Transverse colon (tissue), 3 donors: ENCODE measurements at regions not wholly inside any gene's neighbourhood (a gene's known extent, or its start where the extent isn't known, plus 50 kb on each side); places are given as distances from the start of the nearest gene placed in this dataset.

ENCODE experiments used
- EP300 ChIP-seq: sonication (generic); formaldehyde crosslinking; IDR thresholded peaks from one replicate; pipeline ENCODE4 v1.6.1; 2017; ENCODE audit warnings: antibody characterized with exemption, low read depth
- POLR2A ChIP-seq: fragments of 450-650 bp; IDR thresholded peaks from one replicate; pipeline ENCODE4 v1.6.1; 2016; ENCODE audit warnings: antibody characterized with exemption, mild to moderate bottlenecking, moderate library complexity
- TF ChIP-seq, protein P1 (sequence below), 5 experiments: fragments of 200-600 bp in 3 of 5; fragments of 450-650 bp in 2 of 5; sonication (generic) in 3 of 5; IDR thresholded peaks; 1 replicate in 2 of 5; 2 replicates in 3 of 5; pipeline ENCODE4 v1.5.1; 2016 to 2017; ENCODE audit warnings: antibody characterized with exemption in 5 of 5, inconsistent platforms in 3 of 5, mild to moderate bottlenecking in 2 of 5, moderate library complexity in 1 of 5

DNA sequence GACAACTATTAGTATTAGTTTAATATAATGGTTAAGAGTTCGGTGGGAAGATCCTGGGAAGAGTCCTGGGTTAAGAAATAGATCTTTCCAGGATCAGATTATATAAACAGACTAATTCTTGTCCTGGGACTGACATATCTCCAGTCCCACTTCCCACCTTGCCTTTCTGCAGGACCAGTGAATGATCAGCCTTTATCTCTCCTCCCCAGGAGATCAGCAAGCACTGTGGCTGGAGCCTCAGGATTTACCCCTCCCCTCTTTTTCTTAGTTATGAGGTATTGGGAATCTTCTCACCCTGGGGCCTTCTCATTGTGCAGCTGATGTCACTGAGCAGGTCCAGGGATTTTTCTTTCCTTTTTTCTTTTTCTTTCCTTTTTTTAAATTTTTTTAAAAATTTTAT lies 135.7 kb upstream of the UMPS start:
- TF ChIP-seq POLR2A (no peak), EP300 (no peak)
- TF ChIP-seq, protein P1, sequence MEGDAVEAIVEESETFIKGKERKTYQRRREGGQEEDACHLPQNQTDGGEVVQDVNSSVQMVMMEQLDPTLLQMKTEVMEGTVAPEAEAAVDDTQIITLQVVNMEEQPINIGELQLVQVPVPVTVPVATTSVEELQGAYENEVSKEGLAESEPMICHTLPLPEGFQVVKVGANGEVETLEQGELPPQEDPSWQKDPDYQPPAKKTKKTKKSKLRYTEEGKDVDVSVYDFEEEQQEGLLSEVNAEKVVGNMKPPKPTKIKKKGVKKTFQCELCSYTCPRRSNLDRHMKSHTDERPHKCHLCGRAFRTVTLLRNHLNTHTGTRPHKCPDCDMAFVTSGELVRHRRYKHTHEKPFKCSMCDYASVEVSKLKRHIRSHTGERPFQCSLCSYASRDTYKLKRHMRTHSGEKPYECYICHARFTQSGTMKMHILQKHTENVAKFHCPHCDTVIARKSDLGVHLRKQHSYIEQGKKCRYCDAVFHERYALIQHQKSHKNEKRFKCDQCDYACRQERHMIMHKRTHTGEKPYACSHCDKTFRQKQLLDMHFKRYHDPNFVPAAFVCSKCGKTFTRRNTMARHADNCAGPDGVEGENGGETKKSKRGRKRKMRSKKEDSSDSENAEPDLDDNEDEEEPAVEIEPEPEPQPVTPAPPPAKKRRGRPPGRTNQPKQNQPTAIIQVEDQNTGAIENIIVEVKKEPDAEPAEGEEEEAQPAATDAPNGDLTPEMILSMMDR (IDR thresholded peaks at IDR 0.05) = no peak
